Smooth muscle cell (in vitro differentiated cells): ENCODE measurements at regions not wholly inside any gene's neighbourhood (a gene's known extent, or its start where the extent isn't known, plus 50 kb on each side); places are given as distances from the start of the nearest gene placed in this dataset.

Source experiments
- DNase-seq: peaks from one replicate; lab custom pipeline; 2025; ENCODE audit not compliant: unreplicated experiment; lab: John Stamatoyannopoulos, UW
- H2AFZ ChIP-seq: fragments of 200-600 bp; sonication (generic); 2 replicates; pipeline ENCODE4 v1.6.0; 2016; ENCODE audit warnings: antibody characterized with exemption, low read depth, mild to moderate bottlenecking
- H3F3A ChIP-seq: fragments of 200-600 bp; sonication (generic); 2 replicates; pipeline ENCODE4 v1.6.0; 2017; ENCODE audit warnings: antibody characterized with exemption, low read depth
- H3K27ac ChIP-seq: fragments of 200-600 bp; sonication (generic); 2 replicates; pipeline ENCODE4 v1.5.1; 2016; ENCODE audit warnings: low read depth, mild to moderate bottlenecking
- H3K27me3 ChIP-seq: fragments of 200-600 bp; sonication (generic); 2 replicates; pipeline ENCODE4 v1.6.1; 2016; ENCODE audit warnings: low read depth, mild to moderate bottlenecking
- H3K36me3 ChIP-seq: fragments of 200-600 bp; sonication (generic); 2 replicates; pipeline ENCODE4 v1.5.1; 2016; ENCODE audit warnings: low read depth
- H3K4me1 ChIP-seq: fragments of 200-600 bp; sonication (generic); 2 replicates; pipeline ENCODE4 v1.5.1; 2016; ENCODE audit warnings: low read depth
- H3K4me2 ChIP-seq: fragments of 200-600 bp; sonication (generic); 2 replicates; pipeline ENCODE4 v1.6.0; 2016; ENCODE audit warnings: mild to moderate bottlenecking
- H3K4me3 ChIP-seq: fragments of 200-600 bp; sonication (generic); 2 replicates; pipeline ENCODE4 v1.5.1; 2016; ENCODE audit warnings: mild to moderate bottlenecking
- H3K79me2 ChIP-seq: fragments of 200-600 bp; sonication (generic); 2 replicates; pipeline ENCODE4 v1.6.0; 2016; ENCODE audit warnings: low read depth, mild to moderate bottlenecking
- H3K9ac ChIP-seq: fragments of 200-600 bp; sonication (generic); 2 replicates; pipeline ENCODE4 v1.6.0; 2016; ENCODE audit warnings: low read depth
- H3K9me3 ChIP-seq: fragments of 200-600 bp; sonication (generic); replicated peaks from 2 replicates; pipeline ENCODE4 v1.5.1; 2016; ENCODE audit warnings: low read depth
- H4K20me1 ChIP-seq: fragments of 200-600 bp; sonication (generic); 2 replicates; pipeline ENCODE4 v1.6.0; 2016; ENCODE audit warnings: low read depth
- WGBS: methylation state at CpG from one replicate; pipeline ENCODE4 v1.1.7; 2016; ENCODE audit warnings: low lambda C conversion rate; 5-methylcytosine and 5-hydroxymethylcytosine counted together
- TF ChIP-seq, protein P1 (sequence below): fragments of 200-600 bp; sonication (generic); IDR thresholded peaks from 2 replicates; pipeline ENCODE4 v1.5.1; 2017; ENCODE audit warnings: borderline replicate concordance, mild to moderate bottlenecking, antibody characterized with exemption; ENCODE audit not compliant: insufficient read depth, poor library complexity, severe bottlenecking

DNA sequence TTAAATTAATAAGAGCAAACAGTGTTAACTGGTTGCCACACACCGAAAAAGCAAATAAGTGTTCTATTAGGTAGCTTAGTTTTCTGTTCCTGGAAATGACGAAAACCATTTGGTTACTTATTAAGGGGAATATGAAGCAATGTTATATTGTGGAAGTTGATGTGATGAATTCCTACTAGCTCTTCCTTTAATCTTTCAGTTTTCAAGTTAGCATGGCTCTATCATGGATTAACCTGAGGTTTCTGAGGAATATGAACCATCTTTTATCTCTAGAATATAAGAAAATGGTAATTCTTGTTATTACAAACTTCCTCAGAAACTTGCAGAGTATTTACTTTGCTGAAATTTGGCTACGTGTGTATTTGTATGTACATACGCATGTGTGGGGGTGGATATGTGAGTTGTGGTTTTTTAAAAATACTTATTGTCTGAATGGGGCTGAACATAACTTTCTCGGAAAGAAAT, 245.7 kb downstream of the KCNC2 start:
- H3K27ac ChIP-seq, result no peak overlapping the region
- H3K36me3 ChIP-seq, result no peaks in the 10 kb centered on the region
- H3K4me1 ChIP-seq, result no peaks in the 10 kb centered on the region
- 77% methylated on average over 5 of the region's 5 CpGs for whole genome bisulfite sequencing
- H3K27me3 ChIP-seq, result no peaks in the 10 kb centered on the region
- no peaks in the 10 kb centered on the region for H4K20me1 ChIP-seq
- TF ChIP-seq, protein P1, sequence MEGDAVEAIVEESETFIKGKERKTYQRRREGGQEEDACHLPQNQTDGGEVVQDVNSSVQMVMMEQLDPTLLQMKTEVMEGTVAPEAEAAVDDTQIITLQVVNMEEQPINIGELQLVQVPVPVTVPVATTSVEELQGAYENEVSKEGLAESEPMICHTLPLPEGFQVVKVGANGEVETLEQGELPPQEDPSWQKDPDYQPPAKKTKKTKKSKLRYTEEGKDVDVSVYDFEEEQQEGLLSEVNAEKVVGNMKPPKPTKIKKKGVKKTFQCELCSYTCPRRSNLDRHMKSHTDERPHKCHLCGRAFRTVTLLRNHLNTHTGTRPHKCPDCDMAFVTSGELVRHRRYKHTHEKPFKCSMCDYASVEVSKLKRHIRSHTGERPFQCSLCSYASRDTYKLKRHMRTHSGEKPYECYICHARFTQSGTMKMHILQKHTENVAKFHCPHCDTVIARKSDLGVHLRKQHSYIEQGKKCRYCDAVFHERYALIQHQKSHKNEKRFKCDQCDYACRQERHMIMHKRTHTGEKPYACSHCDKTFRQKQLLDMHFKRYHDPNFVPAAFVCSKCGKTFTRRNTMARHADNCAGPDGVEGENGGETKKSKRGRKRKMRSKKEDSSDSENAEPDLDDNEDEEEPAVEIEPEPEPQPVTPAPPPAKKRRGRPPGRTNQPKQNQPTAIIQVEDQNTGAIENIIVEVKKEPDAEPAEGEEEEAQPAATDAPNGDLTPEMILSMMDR, result no peak
- peak overlapping the region; percentile 15 for H3K4me3 ChIP-seq
- H3K79me2 ChIP-seq, result no peaks in the 10 kb centered on the region
- H3F3A ChIP-seq, result no peaks in the 10 kb centered on the region
- H3K9ac ChIP-seq, result no peak overlapping the region
- H3K4me2 ChIP-seq, result no peak overlapping the region
- H3K9me3 ChIP-seq, result no peaks in the 10 kb centered on the region
- no peak overlapping the region for H2AFZ ChIP-seq
- DNase-seq, result no peak

DNA sequence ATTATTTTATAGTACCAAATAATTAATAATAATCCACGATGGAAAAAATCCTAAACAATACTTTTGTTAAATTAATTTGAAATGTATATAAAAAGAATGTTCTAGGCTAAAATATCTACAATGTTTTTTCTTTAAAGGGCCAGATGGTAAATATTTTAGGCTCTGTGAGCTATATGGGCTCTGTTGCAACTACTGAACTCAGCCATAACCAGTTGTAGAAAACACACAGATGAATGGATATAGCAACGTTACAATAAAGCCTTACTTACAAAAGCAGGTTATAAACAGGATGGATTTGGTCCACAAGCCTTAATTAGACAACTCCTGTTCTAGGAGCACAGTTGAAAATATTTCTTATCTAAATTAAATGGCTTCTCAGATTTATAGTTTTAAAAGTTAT, 245.2 kb downstream of the KCNC2 start:
- H3K4me1 ChIP-seq, result no peaks in the 10 kb centered on the region
- no peaks in the 10 kb centered on the region for H3K79me2 ChIP-seq
- H3K9ac ChIP-seq, result no peak overlapping the region
- DNase-seq, result no peak
- TF ChIP-seq, protein P1, result no peak
- H3K27me3 ChIP-seq, result no peaks in the 10 kb centered on the region
- no peak overlapping the region for H3K4me3 ChIP-seq
- H3K27ac ChIP-seq, result no peak overlapping the region
- H3K4me2 ChIP-seq, result no peak overlapping the region
- no peaks in the 10 kb centered on the region for H4K20me1 ChIP-seq
- H2AFZ ChIP-seq, result no peak overlapping the region
- H3F3A ChIP-seq, result no peaks in the 10 kb centered on the region
- H3K9me3 ChIP-seq, result no peaks in the 10 kb centered on the region
- 76% methylated on average over 2 of the region's 2 CpGs for WGBS
- H3K36me3 ChIP-seq, result no peaks in the 10 kb centered on the region

GRCh38 chr12:74971201-74971600, 238.4 kb downstream of the KCNC2 start:
- 84% methylated on average over 1 of the region's 1 CpG for WGBS
- no peak overlapping the region for H2AFZ ChIP-seq
- no peaks in the 10 kb centered on the region for H3K79me2 ChIP-seq
- no peak overlapping the region for H3K4me2 ChIP-seq
- H4K20me1 ChIP-seq, result no peaks in the 10 kb centered on the region
- H3K9me3 ChIP-seq, result no peaks in the 10 kb centered on the region
- H3K36me3 ChIP-seq, result no peaks in the 10 kb centered on the region
- TF ChIP-seq, protein P1, result no peak
- no peaks in the 10 kb centered on the region for H3K4me1 ChIP-seq
- no peaks in the 10 kb centered on the region for H3K27me3 ChIP-seq
- no peak overlapping the region for H3K9ac ChIP-seq
- no peaks in the 10 kb centered on the region for H3F3A ChIP-seq
- no peak overlapping the region for H3K4me3 ChIP-seq
- DNase-seq, result no peak
- H3K27ac ChIP-seq, result no peak overlapping the region

GRCh38 chr12:74977832-74978481, 231.7 kb downstream of the KCNC2 start:
- DNase-seq, result no peak
- Histone ChIP-seq H3K9me3 (no peaks in the 10 kb centered on the region), H3K4me3 (no peak overlapping the region), H3F3A (no peaks in the 10 kb centered on the region), H3K27ac (no peak overlapping the region), H4K20me1 (no peaks in the 10 kb centered on the region), H3K4me1 (no peaks in the 10 kb centered on the region), H3K79me2 (no peaks in the 10 kb centered on the region), H2AFZ (no peak overlapping the region), H3K9ac (no peak overlapping the region), H3K4me2 (no peak overlapping the region), H3K27me3 (peaks cover 4% of the 10 kb centered on the region), H3K36me3 (no peaks in the 10 kb centered on the region)
- TF ChIP-seq, protein P1, result no peak
- WGBS, result 82% methylated on average over 5 of the region's 5 CpGs
